HG03378 (cell line): ENCODE measurements at regions not wholly inside any gene's neighbourhood (a gene's known extent, or its start where the extent isn't known, plus 50 kb on each side); places are given as distances from the start of the nearest gene placed in this dataset.

Experiments used
- ATAC-seq: cut with Tn5 transposase; IDR thresholded peaks from one replicate; pipeline ENCODE4 v1.9.1; 2021; ENCODE audit warnings: mild to moderate bottlenecking, moderate library complexity; ENCODE audit not compliant: unreplicated experiment

- ATAC-seq = no peak
These were observed 162.3 kb downstream of the ICE1 start for GRCh38 chr5:5584751-5585150.

GRCh38 chr5:5584236-5584745 lies 161.8 kb downstream of the ICE1 start:
- ATAC-seq = no peak

GRCh38 chr5:5583832-5584231 lies 161.4 kb downstream of the ICE1 start:
- ATAC-seq = no peak

GRCh38 chr5:5583023-5583765 lies 160.7 kb downstream of the ICE1 start:
- ATAC-seq = no peak

- ATAC-seq = no peak
These were observed 158.6 kb downstream of the ICE1 start for GRCh38 chr5:5581080-5581479.

GRCh38 chr5:5576744-5577143 lies 154.3 kb downstream of the ICE1 start:
- ATAC-seq = no peak

- no peak for ATAC-seq
These were observed 153.0 kb downstream of the ICE1 start for GRCh38 chr5:5575461-5575860.

GRCh38 chr5:5573798-5574380 lies 151.4 kb downstream of the ICE1 start:
- no peak for ATAC-seq

- no peak for ATAC-seq
These were observed 150.7 kb downstream of the ICE1 start for GRCh38 chr5:5572976-5573797.

- ATAC-seq = no peak
These were observed 149.8 kb downstream of the ICE1 start for GRCh38 chr5:5572010-5572865.

GRCh38 chr5:5570646-5571045 lies 148.2 kb downstream of the ICE1 start:
- ATAC-seq = no peak

- no peak for ATAC-seq
These were observed 142.4 kb downstream of the ICE1 start for GRCh38 chr5:5564898-5565297.

GRCh38 chr5:5560016-5560415 lies 137.5 kb downstream of the ICE1 start:
- no peak for ATAC-seq

- ATAC-seq = no peak
These were observed 136.4 kb downstream of the ICE1 start for GRCh38 chr5:5558638-5559527.

GRCh38 chr5:5558102-5558501 lies 135.6 kb downstream of the ICE1 start:
- no peak for ATAC-seq

- ATAC-seq = no peak
These were observed 129.0 kb downstream of the ICE1 start for GRCh38 chr5:5551499-5551898.

GRCh38 chr5:5546408-5546807 lies 123.9 kb downstream of the ICE1 start:
- no peak for ATAC-seq

- ATAC-seq = no peak
These were observed 121.7 kb downstream of the ICE1 start for GRCh38 chr5:5544094-5544663.

GRCh38 chr5:5542654-5543053 lies 120.2 kb downstream of the ICE1 start:
- no peak for ATAC-seq
